Keratinocyte (primary cell): ENCODE measurements at regions not wholly inside any gene's neighbourhood (a gene's known extent, or its start where the extent isn't known, plus 50 kb on each side); places are given as distances from the start of the nearest gene placed in this dataset.

ENCODE experiments used
- EZH2 ChIP-seq: IDR thresholded peaks from one replicate; pipeline ENCODE4 v1.6.1; 2012; ENCODE audit warnings: inconsistent platforms, mild to moderate bottlenecking, low read length, moderate library complexity
- TF ChIP-seq, protein P1 (sequence below), 3 experiments: IDR thresholded peaks in 1 of 3; conservative IDR thresholded peaks in 1 of 3; optimal IDR thresholded peaks in 1 of 3; 2 replicates in 2 of 3; 3 replicates in 1 of 3; pipeline versions ENCODE3 to v1.5.1; 2011; ENCODE audit warnings: low read length in 3 of 3, mild to moderate bottlenecking in 3 of 3, moderate library complexity in 2 of 3, control low read depth in 1 of 3, inconsistent platforms in 1 of 3; ENCODE audit not compliant: insufficient read depth in 2 of 3; ENCODE audit errors: extremely low read depth in 1 of 3

GRCh38 chrX:113892891-113893290, 691.0 kb upstream of the HTR2C start:
- TF ChIP-seq, protein P1, sequence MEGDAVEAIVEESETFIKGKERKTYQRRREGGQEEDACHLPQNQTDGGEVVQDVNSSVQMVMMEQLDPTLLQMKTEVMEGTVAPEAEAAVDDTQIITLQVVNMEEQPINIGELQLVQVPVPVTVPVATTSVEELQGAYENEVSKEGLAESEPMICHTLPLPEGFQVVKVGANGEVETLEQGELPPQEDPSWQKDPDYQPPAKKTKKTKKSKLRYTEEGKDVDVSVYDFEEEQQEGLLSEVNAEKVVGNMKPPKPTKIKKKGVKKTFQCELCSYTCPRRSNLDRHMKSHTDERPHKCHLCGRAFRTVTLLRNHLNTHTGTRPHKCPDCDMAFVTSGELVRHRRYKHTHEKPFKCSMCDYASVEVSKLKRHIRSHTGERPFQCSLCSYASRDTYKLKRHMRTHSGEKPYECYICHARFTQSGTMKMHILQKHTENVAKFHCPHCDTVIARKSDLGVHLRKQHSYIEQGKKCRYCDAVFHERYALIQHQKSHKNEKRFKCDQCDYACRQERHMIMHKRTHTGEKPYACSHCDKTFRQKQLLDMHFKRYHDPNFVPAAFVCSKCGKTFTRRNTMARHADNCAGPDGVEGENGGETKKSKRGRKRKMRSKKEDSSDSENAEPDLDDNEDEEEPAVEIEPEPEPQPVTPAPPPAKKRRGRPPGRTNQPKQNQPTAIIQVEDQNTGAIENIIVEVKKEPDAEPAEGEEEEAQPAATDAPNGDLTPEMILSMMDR (optimal IDR thresholded peaks at IDR 0.05 in 1 of 3, IDR thresholded peaks at IDR 0.05 in 1 of 3, conservative IDR thresholded peaks at IDR 0.05 in 1 of 3; ENCODE audit: extremely low read depth in 1 of 3, insufficient read depth in 2 of 3, low read length in 3 of 3), result no peak
- TF ChIP-seq EZH2, result no peak
